ENCODE measurements at regions not wholly inside any gene's neighbourhood (a gene's known extent, or its start where the extent isn't known, plus 50 kb on each side); places are given as distances from the start of the nearest gene placed in this dataset.
"Not testable (repeated sequence)": the region's sequence is repeated elsewhere in the genome, so short reads cannot be mapped to it uniquely, and the experiment has no call there.

GRCh38 chr1:82367456-82367855 is 566.7 kb downstream of the ADGRL2 start:
- Histone ChIP-seq H3K27me3 (ENCODE audit: low read depth) (no peaks in the 10 kb centered on the region), H3K4me3 (no peak overlapping the region), H3K36me3 (no peaks in the 10 kb centered on the region), H3K4me1 (no peaks in the 10 kb centered on the region), H3K9me3 (no peaks in the 10 kb centered on the region), H3K27ac (no peak overlapping the region)
- intact Hi-C loops (cut with DNase I): no loop called here
- DNase-seq (no peak), ATAC-seq (no peak)
- TF ChIP-seq CTCF (IDR thresholded peaks at IDR 0.05): no peak

GRCh38 chr1:82366689-82367088 is 566.0 kb downstream of the ADGRL2 start:
- intact Hi-C loops (cut with DNase I): no loop called here
- no peak overlapping the region for H3K27ac ChIP-seq
- no peaks in the 10 kb centered on the region for H3K9me3 ChIP-seq
- no peaks in the 10 kb centered on the region for H3K27me3 ChIP-seq (ENCODE audit: low read depth)
- ATAC-seq: no peak
- no peaks in the 10 kb centered on the region for H3K36me3 ChIP-seq
- no peak for TF ChIP-seq CTCF (IDR thresholded peaks at IDR 0.05)
- H3K4me1 ChIP-seq: no peaks in the 10 kb centered on the region
- H3K4me3 ChIP-seq: no peak overlapping the region
- DNase-seq: no peak

- ATAC-seq; H3K27ac ChIP-seq; H3K9me3 ChIP-seq; H3K36me3 ChIP-seq; intact Hi-C loops (cut with DNase I); DNase-seq; H3K4me3 ChIP-seq; H3K4me1 ChIP-seq; H3K27me3 ChIP-seq (ENCODE audit: low read depth): not testable (repeated sequence)
Measured at GRCh38 chr1:82359541-82359940, 558.8 kb downstream of the ADGRL2 start.

- H3K27ac ChIP-seq; intact Hi-C loops (cut with DNase I); H3K36me3 ChIP-seq; DNase-seq; H3K27me3 ChIP-seq (ENCODE audit: low read depth); ATAC-seq; H3K9me3 ChIP-seq; H3K4me1 ChIP-seq; H3K4me3 ChIP-seq: not testable (repeated sequence)
Measured at GRCh38 chr1:82358706-82359105, 558.0 kb downstream of the ADGRL2 start.

- intact Hi-C loops (cut with DNase I); H3K4me1 ChIP-seq; H3K4me3 ChIP-seq; H3K27ac ChIP-seq; H3K27me3 ChIP-seq (ENCODE audit: low read depth); H3K9me3 ChIP-seq; ATAC-seq; DNase-seq; H3K36me3 ChIP-seq: not testable (repeated sequence)
Measured at GRCh38 chr1:82354546-82354945, 553.8 kb downstream of the ADGRL2 start.

GRCh38 chr1:82348487-82348886 is 547.8 kb downstream of the ADGRL2 start:
- intact Hi-C loops (cut with DNase I): no loop called here
- no peaks in the 10 kb centered on the region for H3K27me3 ChIP-seq (ENCODE audit: low read depth)
- no peak overlapping the region for H3K4me3 ChIP-seq
- no peak for DNase-seq
- ATAC-seq: no peak
- H3K9me3 ChIP-seq: no peaks in the 10 kb centered on the region
- H3K36me3 ChIP-seq: no peaks in the 10 kb centered on the region
- TF ChIP-seq CTCF (IDR thresholded peaks at IDR 0.05): no peak
- H3K27ac ChIP-seq: no peak overlapping the region
- H3K4me1 ChIP-seq: no peaks in the 10 kb centered on the region

GRCh38 chr1:82346141-82346540 is 545.4 kb downstream of the ADGRL2 start:
- intact Hi-C loops (cut with DNase I): no loop called here
- no peaks in the 10 kb centered on the region for H3K36me3 ChIP-seq

More at GRCh38 chr1:82346141-82346540, 545.4 kb downstream of the ADGRL2 start:
- DNase-seq (no peak), ATAC-seq (no peak)
- Histone ChIP-seq H3K4me3 (no peak overlapping the region), H3K27me3 (ENCODE audit: low read depth) (no peaks in the 10 kb centered on the region), H3K27ac (no peak overlapping the region), H3K4me1 (no peaks in the 10 kb centered on the region), H3K9me3 (no peaks in the 10 kb centered on the region)
- TF ChIP-seq CTCF (IDR thresholded peaks at IDR 0.05): no peak
